HL-60 (cell line): ENCODE measurements at regions not wholly inside any gene's neighbourhood (a gene's known extent, or its start where the extent isn't known, plus 50 kb on each side); places are given as distances from the start of the nearest gene placed in this dataset.

ENCODE experiments used
- DNase-seq, 2 experiments: peaks; one replicate each; pipeline ENCODE4 v3.0.0-alpha.2; 2010 to 2020; ENCODE audit warnings: low read depth in 1 of 2, low spot score in 1 of 2
- H3K27ac ChIP-seq: fragments of 250-450 bp; sonication (Bioruptor Pico); replicated peaks from 2 replicates; pipeline ENCODE4 v1.5.1; 2020; ENCODE audit warnings: mild to moderate bottlenecking, moderate library complexity
- H3K27me3 ChIP-seq: fragments of 250-450 bp; sonication (Bioruptor Pico); 2 replicates; pipeline ENCODE4 v1.5.1; 2021; ENCODE audit warnings: mild to moderate bottlenecking, moderate library complexity; ENCODE audit not compliant: insufficient read depth, poor library complexity, severe bottlenecking
- H3K4me3 ChIP-seq: replicated peaks from 2 replicates; pipeline ENCODE4 v1.5.1; 2011; ENCODE audit warnings: mild to moderate bottlenecking, control low read depth, low read length; ENCODE audit not compliant: insufficient read depth
- CTCF ChIP-seq: IDR thresholded peaks from one replicate; pipeline ENCODE4 v1.5.1; 2011; ENCODE audit warnings: low read length, control low read depth, inconsistent platforms; ENCODE audit not compliant: insufficient read depth
- GABPA ChIP-seq: IDR thresholded peaks from 2 replicates; pipeline ENCODE4 v1.6.1; 2012; ENCODE audit warnings: low read depth
- POLR2AphosphoS5 ChIP-seq: IDR thresholded peaks from 2 replicates; pipeline ENCODE4 v1.6.1; 2012; ENCODE audit warnings: low read depth
- REST ChIP-seq: IDR thresholded peaks from 2 replicates; pipeline ENCODE4 v1.6.1; 2012; ENCODE audit warnings: low read depth; ENCODE audit not compliant: insufficient replicate concordance
- SPI1 ChIP-seq: IDR thresholded peaks from 2 replicates; pipeline ENCODE4 v1.6.1; 2012; ENCODE audit warnings: low read depth, mild to moderate bottlenecking, borderline replicate concordance

- DNase-seq: no peak
- TF ChIP-seq POLR2AphosphoS5 (no peak), REST (no peak), SPI1 (no peak)
- Histone ChIP-seq H3K27me3 (no peaks in the 10 kb centered on the region), H3K27ac (no peak overlapping the region), H3K4me3 (no peak overlapping the region)
Observed at GRCh38 chr4:120331486-120332370, 265.1 kb upstream of the MAD2L1 start.

DNA sequence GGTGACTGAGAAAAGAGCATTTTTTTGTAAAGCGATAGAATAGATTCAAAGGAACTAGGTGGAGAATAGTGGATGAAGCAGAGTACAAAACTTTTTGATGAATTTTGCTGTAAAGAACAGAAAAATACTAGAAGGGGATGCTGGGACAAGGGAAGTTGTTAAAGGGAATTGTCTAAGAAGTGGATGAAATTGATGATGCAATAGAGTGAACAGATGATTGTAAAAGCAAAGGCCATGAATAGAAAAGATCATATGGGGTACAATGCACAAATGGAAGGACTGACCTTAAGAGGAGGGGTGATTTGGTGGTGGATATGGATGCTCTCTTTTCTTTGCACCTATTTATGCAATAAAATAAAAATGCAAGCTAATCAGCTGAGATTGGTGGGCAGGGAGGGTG is 262.7 kb upstream of the MAD2L1 start:
- no peak for DNase-seq
- Histone ChIP-seq H3K27me3 (no peaks in the 10 kb centered on the region), H3K4me3 (no peak overlapping the region), H3K27ac (no peak overlapping the region)
- TF ChIP-seq REST (no peak), CTCF (no peak), SPI1 (no peak), POLR2AphosphoS5 (no peak), GABPA (no peak)

DNA sequence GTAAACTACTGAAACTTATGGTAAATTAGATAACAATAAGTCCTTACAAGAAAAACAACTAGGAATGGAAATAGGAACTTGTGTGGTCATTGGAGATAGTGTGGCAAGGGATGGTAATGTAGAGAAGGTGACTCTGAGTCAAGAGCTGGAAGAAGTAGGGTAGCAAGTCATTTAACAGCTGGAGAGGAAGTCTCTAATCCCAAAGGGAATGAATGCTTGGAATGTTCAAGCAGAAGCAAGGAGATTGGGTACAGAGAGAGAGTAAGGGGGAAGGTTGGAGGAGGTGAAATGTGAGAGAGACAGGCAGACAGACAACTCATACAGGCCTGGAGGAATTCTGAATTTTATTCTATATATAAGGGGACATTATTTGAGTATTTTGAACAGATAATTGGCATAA is 260.6 kb upstream of the MAD2L1 start:
- Histone ChIP-seq H3K27ac (no peak overlapping the region), H3K27me3 (no peaks in the 10 kb centered on the region), H3K4me3 (no peak overlapping the region)
- TF ChIP-seq SPI1 (no peak), GABPA (no peak), POLR2AphosphoS5 (no peak), CTCF (no peak), REST (no peak)
- no peak for DNase-seq
